Esophagus squamous epithelium (tissue), 5 donors: ENCODE measurements at regions not wholly inside any gene's neighbourhood (a gene's known extent, or its start where the extent isn't known, plus 50 kb on each side); places are given as distances from the start of the nearest gene placed in this dataset.

ENCODE experiments used
- DNase-seq: peaks from one replicate; lab custom pipeline; 2025; lab: John Stamatoyannopoulos, UW
- H3K27ac ChIP-seq, 4 donors: fragments of 200-600 bp; sonication (generic); one replicate each; pipeline ENCODE4 v1.5.1; 2016 to 2019; ENCODE audit warnings: mild to moderate bottlenecking in 1 of 4
- H3K27me3 ChIP-seq, 4 donors: fragments of 200-600 bp; sonication (generic); 1 replicate in 3 of 4; 2 replicates in 1 of 4; pipeline versions ENCODE4 v1.5.1 to v1.6.0; 2017 to 2021; ENCODE audit warnings: antibody characterized with exemption in 1 of 4
- H3K36me3 ChIP-seq, 3 donors: fragments of 200-600 bp; sonication (generic); one replicate each; pipeline ENCODE4 v1.5.1; 2016 to 2019
- H3K4me1 ChIP-seq, 3 donors: fragments of 200-600 bp; sonication (generic); one replicate each; pipeline ENCODE4 v1.5.1; 2017 to 2019
- H3K4me3 ChIP-seq, 4 donors: fragments of 200-600 bp; sonication (generic); 1 replicate in 3 of 4; 2 replicates in 1 of 4; pipeline ENCODE4 v1.5.1; 2016 to 2019; ENCODE audit warnings: mild to moderate bottlenecking in 2 of 4, moderate library complexity in 1 of 4
- H3K9me3 ChIP-seq, 3 donors: fragments of 200-600 bp; sonication (generic); one replicate each; pipeline ENCODE4 v1.5.1; 2016 to 2019
- POLR2A ChIP-seq, 4 donors: fragments of 450-650 bp; IDR thresholded peaks; one replicate each; pipeline ENCODE4 v1.6.1; 2017; ENCODE audit warnings: antibody characterized with exemption in 4 of 4, mild to moderate bottlenecking in 4 of 4, moderate library complexity in 3 of 4
- WGBS, 2 donors: methylation state at CpG; one replicate each; pipeline ENCODE4 v1.1.5; 2018; 5-methylcytosine and 5-hydroxymethylcytosine counted together
- intact Hi-C: fragments of 100-400 bp; cut with DNase I; formaldehyde crosslinking; loops from one replicate; pipeline ENCODE4 v1.15.0; 2022
- TF ChIP-seq, protein P1 (sequence below), 6 experiments: fragments of 450-650 bp in 4 of 6; fragments of 200-600 bp in 2 of 6; sonication (generic) in 2 of 6; IDR thresholded peaks; one replicate each; pipeline ENCODE4 v1.5.1; 2016 to 2019; ENCODE audit warnings: antibody characterized with exemption in 6 of 6, mild to moderate bottlenecking in 4 of 6, moderate library complexity in 4 of 6
- donor health status: DM: yes; HTN: yes; CAD: no.

DNA sequence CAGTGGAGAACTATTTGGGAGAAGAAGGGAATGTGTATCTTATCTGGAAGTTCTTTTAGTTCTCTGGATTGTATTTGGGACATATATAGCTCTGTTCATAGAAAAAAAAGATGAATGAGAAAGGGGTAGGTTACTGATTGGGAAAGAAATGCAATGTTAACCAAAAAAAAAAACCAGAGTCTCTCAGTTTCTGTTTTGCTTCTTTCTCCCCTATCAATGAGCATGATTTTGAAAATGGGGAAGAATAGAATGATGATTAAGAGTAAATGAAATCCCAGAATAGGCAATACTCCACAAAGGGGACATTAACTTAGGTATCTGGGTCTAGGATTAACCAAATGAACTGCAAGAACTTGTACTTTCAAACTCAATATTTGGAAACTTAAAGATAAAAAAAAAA, 92.9 kb downstream of the RHOU start:
- Histone ChIP-seq H3K9me3 (no peaks in the 10 kb centered on the region), H3K4me3 (no peak overlapping the region), H3K36me3 (no peaks in the 10 kb centered on the region), H3K27ac (no peak overlapping the region), H3K27me3 (no peaks in the 10 kb centered on the region), H3K4me1 (peaks cover 0 to 5% (median 0%) of the 10 kb centered on the region in 3 donors)
- DNase-seq = no peak
- intact Hi-C loops = no loop called here
- TF ChIP-seq, protein P1, sequence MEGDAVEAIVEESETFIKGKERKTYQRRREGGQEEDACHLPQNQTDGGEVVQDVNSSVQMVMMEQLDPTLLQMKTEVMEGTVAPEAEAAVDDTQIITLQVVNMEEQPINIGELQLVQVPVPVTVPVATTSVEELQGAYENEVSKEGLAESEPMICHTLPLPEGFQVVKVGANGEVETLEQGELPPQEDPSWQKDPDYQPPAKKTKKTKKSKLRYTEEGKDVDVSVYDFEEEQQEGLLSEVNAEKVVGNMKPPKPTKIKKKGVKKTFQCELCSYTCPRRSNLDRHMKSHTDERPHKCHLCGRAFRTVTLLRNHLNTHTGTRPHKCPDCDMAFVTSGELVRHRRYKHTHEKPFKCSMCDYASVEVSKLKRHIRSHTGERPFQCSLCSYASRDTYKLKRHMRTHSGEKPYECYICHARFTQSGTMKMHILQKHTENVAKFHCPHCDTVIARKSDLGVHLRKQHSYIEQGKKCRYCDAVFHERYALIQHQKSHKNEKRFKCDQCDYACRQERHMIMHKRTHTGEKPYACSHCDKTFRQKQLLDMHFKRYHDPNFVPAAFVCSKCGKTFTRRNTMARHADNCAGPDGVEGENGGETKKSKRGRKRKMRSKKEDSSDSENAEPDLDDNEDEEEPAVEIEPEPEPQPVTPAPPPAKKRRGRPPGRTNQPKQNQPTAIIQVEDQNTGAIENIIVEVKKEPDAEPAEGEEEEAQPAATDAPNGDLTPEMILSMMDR (IDR thresholded peaks at IDR 0.05) = no peak
- TF ChIP-seq POLR2A (IDR thresholded peaks at IDR 0.05) = no peak

DNA sequence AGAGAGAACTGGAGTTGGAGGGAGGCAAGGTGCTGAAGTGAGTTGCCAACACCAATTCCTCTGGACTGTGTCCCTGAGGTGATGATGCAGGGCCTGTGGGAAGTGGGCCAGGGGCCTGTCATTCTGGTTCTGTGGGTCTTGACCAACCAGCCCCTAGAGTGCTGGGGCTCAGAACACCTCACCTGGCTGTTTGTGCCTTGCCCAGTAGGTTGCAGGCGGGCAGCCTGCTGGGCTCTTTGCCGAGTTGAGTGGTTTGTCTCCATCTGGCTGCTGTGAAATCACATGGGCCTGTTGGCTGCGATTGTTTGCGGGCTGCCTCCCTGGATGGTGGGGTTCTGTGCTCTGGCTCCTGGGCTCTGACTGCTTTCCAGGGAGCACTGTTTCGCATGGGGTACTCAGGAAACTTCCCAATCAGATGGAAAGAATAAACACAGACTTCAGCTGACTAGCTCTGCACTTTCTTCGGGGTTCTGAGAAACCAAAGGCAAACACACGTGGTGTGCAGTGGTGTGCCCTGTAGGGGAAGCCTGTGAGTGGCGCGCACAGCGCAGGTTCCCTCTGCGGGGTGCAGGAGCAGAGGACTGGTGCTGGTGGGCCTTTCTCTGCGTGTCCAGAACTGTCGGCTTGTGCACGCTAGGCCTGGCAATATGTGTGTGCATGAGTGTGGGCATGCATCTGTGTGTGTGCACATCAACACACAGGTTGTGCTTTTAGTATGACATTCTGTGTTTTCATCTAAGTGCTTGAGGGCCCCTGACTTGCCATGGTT, 95.1 kb downstream of the RHOU start:
- no peaks in the 10 kb centered on the region for H3K9me3 ChIP-seq
- peaks cover 0 to 14% (median 0%) of the 10 kb centered on the region in 4 donors for H3K27me3 ChIP-seq
- H3K27ac ChIP-seq = no peak overlapping the region
- no peak for DNase-seq
- intact Hi-C loops = no loop called here
- no peak overlapping the region for H3K4me3 ChIP-seq
- no peak for TF ChIP-seq POLR2A (IDR thresholded peaks at IDR 0.05)
- TF ChIP-seq, protein P1 (IDR thresholded peaks at IDR 0.05) = peak in 1 of 6 experiments; percentile 18
- peaks cover 0 to 5% (median 4%) of the 10 kb centered on the region in 3 donors for H3K4me1 ChIP-seq
- H3K36me3 ChIP-seq = no peaks in the 10 kb centered on the region
- 82 to 95% methylated on average over 5 to 9 of the region's 14 CpGs for WGBS, 2 donors

- no peak for DNase-seq
- Histone ChIP-seq H3K27me3 (peaks cover 0 to 14% (median 0%) of the 10 kb centered on the region in 4 donors), H3K9me3 (no peaks in the 10 kb centered on the region), H3K4me1 (peaks cover 0 to 5% (median 4%) of the 10 kb centered on the region in 3 donors), H3K27ac (no peak overlapping the region), H3K4me3 (no peak overlapping the region), H3K36me3 (no peaks in the 10 kb centered on the region)
- intact Hi-C loops = no loop called here
- TF ChIP-seq, protein P1 (IDR thresholded peaks at IDR 0.05) = no peak
- TF ChIP-seq POLR2A (IDR thresholded peaks at IDR 0.05) = no peak
- 15 to 22% methylated on average over 7 of the region's 7 CpGs for WGBS, 2 donors
Measured at GRCh38 chr1:228830954-228831481, 95.7 kb downstream of the RHOU start.

DNA sequence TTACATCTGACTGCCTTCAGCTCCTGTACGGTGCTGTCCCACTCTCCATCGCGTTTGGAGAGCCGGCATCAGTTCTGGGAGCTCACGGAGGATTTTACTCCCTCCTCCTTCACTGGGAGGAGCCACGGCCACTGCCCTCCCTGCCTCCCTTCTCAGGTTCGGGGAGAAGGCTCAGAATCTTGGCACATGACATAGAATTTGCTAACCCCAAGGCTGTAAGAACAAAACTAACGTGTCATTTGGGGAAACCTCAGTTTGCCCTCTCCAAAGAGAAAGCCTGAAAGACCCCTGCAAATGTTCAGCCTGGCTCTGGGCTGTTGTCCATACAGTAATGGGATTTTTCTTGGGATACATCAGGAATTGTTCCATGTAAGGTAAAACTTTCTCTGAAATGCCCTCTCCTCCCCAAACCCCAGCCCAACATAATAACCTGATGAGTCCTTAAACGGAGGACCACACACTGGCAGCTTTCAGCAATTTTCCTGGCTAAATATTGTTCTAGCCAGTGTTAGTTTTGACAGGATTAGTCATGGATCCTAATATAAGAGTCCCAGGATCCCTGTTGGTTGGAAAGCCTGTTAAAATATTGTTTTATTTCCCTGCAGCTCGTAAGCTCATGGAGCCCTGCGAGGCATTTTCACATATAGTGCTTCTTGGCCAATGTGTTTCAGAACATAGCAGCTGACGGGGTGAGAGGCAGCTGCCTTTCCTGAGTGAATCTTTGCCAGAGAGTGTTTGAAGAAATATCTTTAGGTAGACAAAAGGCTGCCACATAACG, 98.8 kb downstream of the RHOU start:
- no peak for DNase-seq
- H3K4me1 ChIP-seq = peaks cover 8 to 26% (median 22%) of the 10 kb centered on the region in 3 donors
- intact Hi-C loops = no loop called here
- TF ChIP-seq, protein P1 (IDR thresholded peaks at IDR 0.05) = no peak
- no peak for TF ChIP-seq POLR2A (IDR thresholded peaks at IDR 0.05)
- no peak overlapping the region for H3K27ac ChIP-seq
- H3K27me3 ChIP-seq = peaks cover 0 to 14% (median 0%) of the 10 kb centered on the region in 4 donors
- H3K4me3 ChIP-seq = no peak overlapping the region
- H3K36me3 ChIP-seq = no peaks in the 10 kb centered on the region
- no peaks in the 10 kb centered on the region for H3K9me3 ChIP-seq
- 45 to 50% methylated on average over 7 to 10 of the region's 13 CpGs for WGBS, 2 donors

- no peaks in the 10 kb centered on the region for H3K36me3 ChIP-seq
- H3K4me3 ChIP-seq = no peak overlapping the region
- DNase-seq = no peak
- no peaks in the 10 kb centered on the region for H3K9me3 ChIP-seq
- H3K4me1 ChIP-seq = peaks cover 8 to 26% (median 22%) of the 10 kb centered on the region in 3 donors
- intact Hi-C loops = no loop called here
- 97% methylated on average over 5 of the region's 5 CpGs for WGBS, 2 donors
- TF ChIP-seq, protein P1 (IDR thresholded peaks at IDR 0.05) = no peak
- no peak for TF ChIP-seq POLR2A (IDR thresholded peaks at IDR 0.05)
- H3K27ac ChIP-seq = no peak overlapping the region
- peaks cover 0 to 14% (median 0%) of the 10 kb centered on the region in 4 donors for H3K27me3 ChIP-seq
Measured at GRCh38 chr1:228835456-228835855, 100.2 kb downstream of the RHOU start.
